ENCODE measurements at regions not wholly inside any gene's neighbourhood (a gene's known extent, or its start where the extent isn't known, plus 50 kb on each side); places are given as distances from the start of the nearest gene placed in this dataset.

- no peak for TF ChIP-seq NFIC (IDR thresholded peaks at IDR 0.05)
- no peak for TF ChIP-seq FOXM1 (IDR thresholded peaks at IDR 0.05; ENCODE audit: borderline replicate concordance, low read depth)
- TF ChIP-seq TEAD4 (IDR thresholded peaks at IDR 0.05), result no peak
- TF ChIP-seq YY1 (IDR thresholded peaks at IDR 0.05; ENCODE audit: low read depth), result no peak
- no peak for TF ChIP-seq RAD21 (IDR thresholded peaks at IDR 0.05; ENCODE audit: low read depth)
- no peak for TF ChIP-seq CEBPB (IDR thresholded peaks at IDR 0.05)
- TF ChIP-seq MAX (IDR thresholded peaks at IDR 0.05), result no peak
- TF ChIP-seq EGR1 (IDR thresholded peaks at IDR 0.05), result no peak
- TF ChIP-seq REST (IDR thresholded peaks at IDR 0.05; ENCODE audit: low read depth), result no peak
- no peak for TF ChIP-seq EP300 (IDR thresholded peaks at IDR 0.05; ENCODE audit: borderline replicate concordance)
- no peak for TF ChIP-seq ZBTB7A (IDR thresholded peaks at IDR 0.05; ENCODE audit: low read depth)
- TF ChIP-seq CREB1 (IDR thresholded peaks at IDR 0.05; ENCODE audit: low read depth), result no peak
- TF ChIP-seq TAF1 (IDR thresholded peaks at IDR 0.05; ENCODE audit: low read depth), result no peak
Measured at GRCh38 chr7:15998617-15999016, 312.1 kb upstream of the MEOX2 start.
